ENCODE measurements at regions not wholly inside any gene's neighbourhood (a gene's known extent, or its start where the extent isn't known, plus 50 kb on each side); places are given as distances from the start of the nearest gene placed in this dataset.

DNA sequence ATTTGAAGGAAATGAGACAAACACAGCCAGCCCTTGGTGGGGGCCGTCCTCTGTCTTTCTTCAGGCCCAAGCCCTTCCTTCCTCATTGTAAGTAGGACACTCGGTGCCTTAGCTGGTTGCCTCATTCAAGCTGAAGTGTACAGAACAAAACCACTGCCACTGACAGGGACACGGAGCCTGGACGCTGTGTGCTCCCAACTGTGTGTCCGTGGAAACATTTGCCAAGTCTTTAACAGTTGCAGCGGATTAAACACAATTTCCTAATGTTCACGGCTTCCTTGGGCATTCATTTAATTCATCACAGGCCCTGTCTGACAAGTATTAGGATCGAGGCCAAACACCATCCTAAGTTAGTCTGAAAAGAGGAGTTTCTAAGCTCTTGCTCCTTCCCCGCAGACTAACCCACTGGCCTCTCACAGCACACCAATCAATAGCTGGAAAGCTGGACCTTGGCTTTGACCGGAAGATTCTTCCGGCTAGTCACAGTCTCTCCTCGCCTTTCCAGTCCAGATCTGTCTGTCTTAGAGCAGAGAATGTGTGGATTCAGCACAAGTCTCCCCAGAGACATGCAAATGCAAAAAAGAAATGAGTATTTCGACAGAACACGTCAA lies 68.7 kb upstream of the ACSL3 start:
- ChIA-PET POLR2A (no interaction called here), CTCF (interaction anchor here (1.4 to 1.6 kb wide), 2 partner anchors 13 to 101 kb away, joined by 4 to 5 read pairs; no protein-coding TSS in a partner anchor)

DNA sequence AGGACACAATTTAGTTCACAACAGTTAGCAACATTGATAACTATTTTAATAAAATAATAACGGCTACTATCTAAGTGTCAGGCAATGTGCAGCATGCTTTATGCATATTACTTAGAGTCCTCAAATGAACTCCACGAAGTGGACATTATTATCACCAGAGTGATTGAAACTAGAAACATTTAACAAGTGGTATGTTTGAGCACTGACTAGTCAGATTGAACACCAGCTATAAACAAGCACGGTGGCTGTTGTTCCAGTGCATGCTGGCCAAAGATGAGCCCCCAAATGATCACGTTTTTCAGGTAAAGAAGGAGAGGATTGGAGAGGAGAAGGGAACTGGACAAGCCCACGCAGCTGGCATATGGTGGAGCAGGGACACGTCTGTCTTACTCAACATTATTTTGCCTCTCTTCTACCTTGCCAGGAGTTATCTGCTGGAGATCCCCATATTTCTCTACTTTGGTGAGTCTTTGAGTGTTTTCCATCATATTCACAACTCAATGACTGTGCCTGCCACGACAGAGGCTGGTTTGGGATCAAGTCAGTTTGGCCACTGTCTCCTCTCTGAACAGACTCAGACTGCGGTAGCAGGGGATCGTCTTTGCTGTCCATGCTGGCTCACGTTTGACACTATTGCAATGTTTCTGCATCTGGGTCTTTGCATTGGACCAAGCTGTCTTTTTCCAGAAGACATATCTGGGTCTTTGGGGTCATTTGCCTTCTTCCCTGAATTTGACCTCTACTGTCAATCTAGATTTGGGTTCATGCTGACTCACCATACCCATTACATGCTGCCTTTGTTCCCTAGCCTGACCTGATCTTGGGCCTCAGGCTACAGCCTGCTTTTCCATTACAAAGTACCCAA lies 66.0 kb upstream of the ACSL3 start:
- ATAC-seq (no peak), DNase-seq (no peak)
- ChIA-PET CTCF (no interaction called here), POLR2A (no interaction called here)
- Mint-ChIP-seq H3K4me3 (no peak overlapping the region), H3K27ac (no peak overlapping the region), H3K4me1 (ENCODE audit: low read depth) (peaks cover 7% of the 10 kb centered on the region), H3K27me3 (peaks cover 2% of the 10 kb centered on the region), H3K36me3 (ENCODE audit: low read depth) (no peaks in the 10 kb centered on the region), H3K9me3 (no peaks in the 10 kb centered on the region)
- TF ChIP-seq, protein P1, sequence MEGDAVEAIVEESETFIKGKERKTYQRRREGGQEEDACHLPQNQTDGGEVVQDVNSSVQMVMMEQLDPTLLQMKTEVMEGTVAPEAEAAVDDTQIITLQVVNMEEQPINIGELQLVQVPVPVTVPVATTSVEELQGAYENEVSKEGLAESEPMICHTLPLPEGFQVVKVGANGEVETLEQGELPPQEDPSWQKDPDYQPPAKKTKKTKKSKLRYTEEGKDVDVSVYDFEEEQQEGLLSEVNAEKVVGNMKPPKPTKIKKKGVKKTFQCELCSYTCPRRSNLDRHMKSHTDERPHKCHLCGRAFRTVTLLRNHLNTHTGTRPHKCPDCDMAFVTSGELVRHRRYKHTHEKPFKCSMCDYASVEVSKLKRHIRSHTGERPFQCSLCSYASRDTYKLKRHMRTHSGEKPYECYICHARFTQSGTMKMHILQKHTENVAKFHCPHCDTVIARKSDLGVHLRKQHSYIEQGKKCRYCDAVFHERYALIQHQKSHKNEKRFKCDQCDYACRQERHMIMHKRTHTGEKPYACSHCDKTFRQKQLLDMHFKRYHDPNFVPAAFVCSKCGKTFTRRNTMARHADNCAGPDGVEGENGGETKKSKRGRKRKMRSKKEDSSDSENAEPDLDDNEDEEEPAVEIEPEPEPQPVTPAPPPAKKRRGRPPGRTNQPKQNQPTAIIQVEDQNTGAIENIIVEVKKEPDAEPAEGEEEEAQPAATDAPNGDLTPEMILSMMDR (IDR thresholded peaks at IDR 0.05) = no peak
- intact Hi-C loops (cut with micrococcal nuclease) = loop anchor here (5.0 kb wide), 1 partner anchor 107 kb away; no protein-coding TSS in a partner anchor

More for the DNA sequence above, 68.7 kb upstream of the ACSL3 start:
- H3K9me3 Mint-ChIP-seq = no peaks in the 10 kb centered on the region
- TF ChIP-seq, protein P1 (IDR thresholded peaks at IDR 0.05) = no peak
- DNase-seq (no peak), ATAC-seq (no peak)
- no peaks in the 10 kb centered on the region for H3K36me3 Mint-ChIP-seq (ENCODE audit: low read depth)
- no peak overlapping the region for H3K27ac Mint-ChIP-seq
- peaks cover 21% of the 10 kb centered on the region for H3K4me1 Mint-ChIP-seq (ENCODE audit: low read depth)
- no peak overlapping the region for H3K4me3 Mint-ChIP-seq
- intact Hi-C loops (cut with micrococcal nuclease) = no loop called here
- H3K27me3 Mint-ChIP-seq = no peaks in the 10 kb centered on the region

DNA sequence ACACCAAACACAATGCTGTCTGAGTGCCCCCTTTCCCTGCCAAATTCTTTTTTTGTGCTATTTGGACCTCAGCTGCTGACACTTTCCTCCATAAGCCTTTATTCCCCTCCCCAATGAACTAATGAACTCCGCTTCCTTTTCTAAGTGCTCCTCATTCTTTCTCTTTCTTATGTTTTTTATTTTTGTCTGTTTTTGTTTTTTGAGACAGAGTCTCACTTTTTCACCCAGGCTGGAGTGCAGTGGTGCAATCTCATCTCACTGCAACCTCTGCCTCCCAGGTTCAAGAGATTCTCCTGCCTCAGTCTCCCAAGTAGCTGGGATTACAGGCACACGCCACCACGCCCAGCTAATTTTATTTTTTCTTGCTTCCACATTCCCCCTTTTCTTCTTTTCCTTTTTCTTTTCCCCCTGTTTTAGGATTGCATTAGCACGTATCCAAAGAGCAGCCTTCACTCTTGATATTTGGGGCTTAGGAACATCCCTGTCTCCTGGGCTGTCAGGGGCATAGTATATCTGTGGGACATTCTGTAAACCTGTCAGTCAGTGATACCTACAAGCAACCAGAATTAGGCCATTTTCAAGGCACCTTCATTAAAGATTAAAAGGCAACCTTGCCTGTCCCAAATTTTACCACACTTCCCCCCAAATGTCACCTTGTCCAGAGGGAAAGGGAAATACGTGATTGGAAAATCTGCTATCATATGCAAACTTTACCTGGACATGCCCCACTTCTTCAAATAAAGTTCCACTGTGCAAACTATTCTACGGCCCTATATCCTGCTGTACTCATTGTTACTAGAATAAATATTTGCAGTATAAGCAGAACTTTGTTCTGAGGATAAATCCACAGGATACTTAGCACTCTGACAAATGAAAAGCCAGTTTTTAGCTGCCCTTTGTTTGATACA lies 65.1 kb upstream of the ACSL3 start:
- ChIA-PET POLR2A (no interaction called here), CTCF (interaction anchor here (1.2 to 3.9 kb wide), 4 partner anchors 17 to 176 kb away, joined by 3 to 30 read pairs (median 10); no protein-coding TSS in a partner anchor)
- Mint-ChIP-seq H3K36me3 (ENCODE audit: low read depth) (no peaks in the 10 kb centered on the region), H3K27ac (no peak overlapping the region), H3K9me3 (no peaks in the 10 kb centered on the region), H3K4me3 (no peak overlapping the region), H3K27me3 (peaks cover 2% of the 10 kb centered on the region), H3K4me1 (ENCODE audit: low read depth) (peaks cover 4% of the 10 kb centered on the region)
- intact Hi-C loops (cut with micrococcal nuclease) = loop anchor here (5.0 kb wide), 1 partner anchor 107 kb away; no protein-coding TSS in a partner anchor
- TF ChIP-seq, protein P1 (IDR thresholded peaks at IDR 0.05) = no peak
- no peak for ATAC-seq
- no peak for DNase-seq

DNA sequence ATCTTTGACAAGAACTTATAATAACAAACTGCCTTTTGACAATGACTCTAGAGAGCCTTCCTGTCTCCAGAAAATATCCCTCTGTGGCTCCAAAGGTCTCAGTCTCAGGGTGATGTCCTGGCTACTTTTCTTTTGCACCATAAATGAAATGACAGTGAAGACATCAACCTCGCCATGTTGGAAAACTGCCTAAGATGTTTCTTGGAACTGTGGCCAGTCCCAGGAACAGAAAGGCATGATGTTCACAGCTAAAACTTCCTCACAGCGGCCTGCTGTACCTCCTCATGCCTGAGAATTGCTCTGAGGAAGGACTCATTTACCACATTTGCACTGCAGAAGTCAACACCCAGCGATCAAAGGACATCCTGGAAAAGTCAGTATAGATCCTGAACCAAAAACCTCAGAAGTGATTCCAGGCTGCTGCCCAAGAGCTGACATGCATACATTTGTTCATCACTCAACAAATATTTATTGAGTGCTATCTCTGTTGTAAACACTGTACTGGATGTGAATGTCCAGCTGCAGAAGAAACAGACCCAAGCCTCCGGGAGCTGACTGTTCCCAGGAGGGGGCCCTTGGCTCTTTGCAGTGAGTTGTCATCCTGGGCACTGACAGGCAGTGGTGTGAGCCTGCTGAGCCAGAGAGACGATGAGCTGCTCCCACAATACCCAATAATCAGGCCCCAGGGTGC lies 64.3 kb upstream of the ACSL3 start:
- ATAC-seq (no peak), DNase-seq (no peak)
- TF ChIP-seq, protein P1 (IDR thresholded peaks at IDR 0.05) = no peak
- Mint-ChIP-seq H3K36me3 (ENCODE audit: low read depth) (no peaks in the 10 kb centered on the region), H3K27me3 (peaks cover 2% of the 10 kb centered on the region), H3K27ac (no peak overlapping the region), H3K4me1 (ENCODE audit: low read depth) (no peaks in the 10 kb centered on the region), H3K9me3 (no peaks in the 10 kb centered on the region), H3K4me3 (no peak overlapping the region)
- intact Hi-C loops (cut with micrococcal nuclease) = loop anchor here (5.0 kb wide), 1 partner anchor 106 kb away; no protein-coding TSS in a partner anchor
- POLR2A ChIA-PET = interaction anchor here (0.6 kb wide), 1 partner anchor 790 kb away, joined by 3 read pairs; no protein-coding TSS in a partner anchor
- CTCF ChIA-PET = interaction anchor here (0.8 to 3.9 kb wide), 16 partner anchors 8 to 175 kb away, joined by 3 to 30 read pairs (median 4); no protein-coding TSS in a partner anchor
